ENCODE measurements at regions not wholly inside any gene's neighbourhood (a gene's known extent, or its start where the extent isn't known, plus 50 kb on each side); places are given as distances from the start of the nearest gene placed in this dataset.
"Not testable (repeated sequence)": the region's sequence is repeated elsewhere in the genome, so short reads cannot be mapped to it uniquely, and the experiment has no call there.

GRCh38 chr6:21769405-21769861 is 175.9 kb downstream of the SOX4 start:
- no peak for DNase-seq (ENCODE audit: low spot score)

- no peak for DNase-seq (ENCODE audit: low spot score)
Measured at GRCh38 chr6:21769968-21770367, 176.4 kb downstream of the SOX4 start.

- DNase-seq (ENCODE audit: low spot score) = no peak
Measured at GRCh38 chr6:21771626-21772320, 178.2 kb downstream of the SOX4 start.

GRCh38 chr6:21772477-21772876 is 178.9 kb downstream of the SOX4 start:
- DNase-seq (ENCODE audit: low spot score) = no peak

- DNase-seq (ENCODE audit: low spot score) = no peak
Measured at GRCh38 chr6:21772884-21773575, 179.5 kb downstream of the SOX4 start.

- DNase-seq (ENCODE audit: low spot score) = no peak
Measured at GRCh38 chr6:21773576-21773968, 180.0 kb downstream of the SOX4 start.

- DNase-seq (ENCODE audit: low spot score) = no peak
Measured at GRCh38 chr6:21777846-21778245, 184.3 kb downstream of the SOX4 start.

GRCh38 chr6:21780141-21780540 is 186.6 kb downstream of the SOX4 start:
- DNase-seq (ENCODE audit: low spot score) = no peak

- no peak for DNase-seq (ENCODE audit: low spot score)
Measured at GRCh38 chr6:21780679-21781078, 187.1 kb downstream of the SOX4 start.

GRCh38 chr6:21781128-21781527 is 187.6 kb downstream of the SOX4 start:
- DNase-seq (ENCODE audit: low spot score) = no peak

- no peak for DNase-seq (ENCODE audit: low spot score)
Measured at GRCh38 chr6:21785164-21785563, 191.6 kb downstream of the SOX4 start.

GRCh38 chr6:21791056-21791455 is 197.5 kb downstream of the SOX4 start:
- DNase-seq (ENCODE audit: low spot score) = no peak

- DNase-seq (ENCODE audit: low spot score) = no peak
Measured at GRCh38 chr6:21791581-21791980, 198.0 kb downstream of the SOX4 start.

GRCh38 chr6:21792177-21792576 is 198.6 kb downstream of the SOX4 start:
- DNase-seq (ENCODE audit: low spot score) = no peak

- DNase-seq (ENCODE audit: low spot score) = not testable (repeated sequence)
Measured at GRCh38 chr6:21796979-21797378, 203.4 kb downstream of the SOX4 start.

- no peak for DNase-seq (ENCODE audit: low spot score)
Measured at GRCh38 chr6:21798468-21798867, 204.9 kb downstream of the SOX4 start.

GRCh38 chr6:21800330-21800729 is 206.8 kb downstream of the SOX4 start:
- DNase-seq (ENCODE audit: low spot score) = no peak

- DNase-seq (ENCODE audit: low spot score) = no peak
Measured at GRCh38 chr6:21800948-21801438, 207.4 kb downstream of the SOX4 start.

GRCh38 chr6:21801446-21802174 is 208.1 kb downstream of the SOX4 start:
- no peak for DNase-seq (ENCODE audit: low spot score)

- no peak for DNase-seq (ENCODE audit: low spot score)
Measured at GRCh38 chr6:21802175-21802822, 208.7 kb downstream of the SOX4 start.

GRCh38 chr6:21804941-21805610 is 211.5 kb downstream of the SOX4 start:
- no peak for DNase-seq (ENCODE audit: low spot score)
